MG63 (cell line): ENCODE measurements at regions not wholly inside any gene's neighbourhood (a gene's known extent, or its start where the extent isn't known, plus 50 kb on each side); places are given as distances from the start of the nearest gene placed in this dataset.

Experiments
- DNase-seq: peaks from one replicate; pipeline ENCODE4 v3.0.0-alpha.2; 2020
- H3K27me3 ChIP-seq: fragments of 250-450 bp; sonication (Bioruptor Pico); 2 replicates; pipeline ENCODE4 v1.5.1; 2020; ENCODE audit warnings: mild to moderate bottlenecking, moderate library complexity
- H3K36me3 ChIP-seq: fragments of 250-450 bp; sonication (Bioruptor Pico); 2 replicates; pipeline ENCODE4 v1.5.1; 2020; ENCODE audit warnings: mild to moderate bottlenecking, moderate library complexity
- H3K4me3 ChIP-seq: fragments of 250-450 bp; sonication (Bioruptor Pico); 2 replicates; pipeline ENCODE4 v1.5.1; 2020; ENCODE audit warnings: mild to moderate bottlenecking, moderate library complexity
- H3K9me3 ChIP-seq: fragments of 250-450 bp; sonication (Bioruptor Pico); 2 replicates; pipeline ENCODE4 v1.5.1; 2020; ENCODE audit warnings: mild to moderate bottlenecking, moderate library complexity

DNA sequence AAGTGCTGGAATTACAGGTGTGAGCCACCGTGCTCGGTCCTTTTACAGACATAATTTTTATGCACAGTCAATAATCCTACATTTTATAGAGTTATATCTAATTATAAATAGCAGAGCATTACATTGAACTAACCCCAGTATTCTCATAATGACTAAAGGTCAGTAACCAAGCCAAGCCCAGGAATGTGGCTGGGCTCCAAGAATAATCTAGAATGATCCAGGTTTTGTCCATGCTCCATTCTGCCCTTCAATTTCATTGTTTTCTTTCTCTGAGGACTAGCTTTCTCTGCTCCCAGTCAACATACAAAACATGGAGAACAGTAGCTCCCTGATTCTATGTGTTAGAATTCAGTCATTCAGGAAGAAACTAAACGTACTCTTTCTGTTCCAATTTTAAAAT is 92.1 kb upstream of the KRR1 start:
- peak; percentile 68 for DNase-seq
- H3K36me3 ChIP-seq: no peaks in the 10 kb centered on the region
- no peaks in the 10 kb centered on the region for H3K27me3 ChIP-seq
- no peaks in the 10 kb centered on the region for H3K9me3 ChIP-seq
- H3K4me3 ChIP-seq: no peak overlapping the region

DNA sequence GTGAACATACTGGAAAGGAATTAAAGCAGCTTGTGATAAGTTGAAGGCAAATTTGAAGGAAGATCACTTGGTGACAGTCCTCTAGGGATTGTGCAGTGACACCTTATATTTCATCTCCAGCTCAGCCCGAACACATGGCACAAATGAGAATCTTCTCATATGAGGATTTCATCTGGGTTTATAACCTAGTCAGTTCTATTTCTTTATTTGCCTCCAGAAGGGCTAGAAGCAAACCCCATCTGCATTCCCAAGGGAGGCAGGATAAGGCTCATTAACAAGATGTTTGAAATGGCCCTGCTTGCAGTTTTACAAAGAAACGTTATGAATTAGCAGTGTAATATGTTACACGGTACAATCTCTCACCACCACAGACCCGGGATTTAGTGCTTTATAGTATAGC is 90.7 kb upstream of the KRR1 start:
- H3K9me3 ChIP-seq: no peaks in the 10 kb centered on the region
- H3K4me3 ChIP-seq: no peak overlapping the region
- no peak for DNase-seq
- no peaks in the 10 kb centered on the region for H3K27me3 ChIP-seq
- no peaks in the 10 kb centered on the region for H3K36me3 ChIP-seq

DNA sequence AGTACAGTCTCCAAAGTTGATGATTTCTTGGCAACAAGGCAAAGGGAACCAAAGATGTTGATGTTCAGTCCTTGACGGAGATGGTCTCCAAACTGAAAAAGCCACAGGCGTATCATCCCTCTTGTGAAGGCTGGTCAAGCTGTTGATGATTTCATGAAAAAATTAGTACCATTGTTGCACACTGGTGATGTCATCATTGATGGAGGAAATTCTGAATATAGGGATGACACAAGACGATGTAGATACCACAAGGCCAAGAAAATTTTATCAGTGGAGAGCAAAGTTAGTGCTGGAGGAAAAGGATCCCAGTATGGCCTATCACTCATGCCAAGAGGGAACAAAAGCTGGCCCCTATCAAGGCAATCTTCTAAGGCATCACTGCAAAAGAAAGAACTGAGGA is 88.7 kb upstream of the KRR1 start:
- no peak overlapping the region for H3K4me3 ChIP-seq
- no peaks in the 10 kb centered on the region for H3K27me3 ChIP-seq
- no peaks in the 10 kb centered on the region for H3K36me3 ChIP-seq
- peaks cover 2% of the 10 kb centered on the region; the same call in 1 of the 2 replicates for H3K9me3 ChIP-seq
- no peak for DNase-seq

DNA sequence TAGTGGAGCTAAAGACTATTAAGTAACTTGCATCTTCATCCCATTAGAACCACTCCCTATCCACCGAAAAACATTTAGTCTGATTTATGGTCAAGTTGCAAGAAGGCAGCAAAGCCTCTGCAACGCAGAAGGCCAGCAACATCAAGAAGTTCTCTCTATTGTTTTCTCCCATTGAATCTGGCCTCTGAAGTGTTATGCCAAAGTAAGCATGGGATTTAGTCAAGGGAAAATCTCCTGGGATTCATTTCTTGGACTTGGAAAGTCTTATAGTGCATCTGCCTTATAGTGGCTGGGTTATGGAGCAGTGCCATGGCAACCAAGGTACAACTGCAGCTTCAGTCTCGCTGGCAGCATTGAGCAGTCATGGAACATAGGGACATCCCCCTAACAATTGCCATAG is 87.7 kb upstream of the KRR1 start:
- no peak for DNase-seq
- Histone ChIP-seq H3K36me3 (no peaks in the 10 kb centered on the region), H3K4me3 (no peak overlapping the region), H3K9me3 (peaks cover 4% of the 10 kb centered on the region; the same call in 1 of the 2 replicates), H3K27me3 (no peaks in the 10 kb centered on the region)

DNA sequence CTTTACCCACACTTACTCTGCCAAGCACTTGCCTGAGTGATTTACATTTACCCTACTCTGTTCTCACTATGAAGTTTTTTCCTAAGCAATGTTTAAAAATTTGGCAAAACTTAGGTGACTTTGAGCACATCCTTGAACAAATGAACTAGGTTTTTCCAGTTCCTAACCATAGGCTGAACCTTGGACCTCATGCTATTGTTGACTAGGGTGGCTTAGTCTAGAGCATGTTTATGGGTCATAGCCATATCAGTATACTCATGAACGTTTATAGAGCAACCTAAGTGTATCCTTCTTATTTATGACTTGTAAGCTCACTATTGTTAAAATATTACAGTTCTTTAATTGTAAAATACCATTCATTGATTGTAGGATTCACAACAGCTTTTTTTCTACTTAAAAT is 85.0 kb upstream of the KRR1 start:
- no peak for DNase-seq
- Histone ChIP-seq H3K4me3 (no peak overlapping the region), H3K27me3 (no peaks in the 10 kb centered on the region), H3K9me3 (peaks cover 4% of the 10 kb centered on the region; the same call in 1 of the 2 replicates), H3K36me3 (no peaks in the 10 kb centered on the region)

DNA sequence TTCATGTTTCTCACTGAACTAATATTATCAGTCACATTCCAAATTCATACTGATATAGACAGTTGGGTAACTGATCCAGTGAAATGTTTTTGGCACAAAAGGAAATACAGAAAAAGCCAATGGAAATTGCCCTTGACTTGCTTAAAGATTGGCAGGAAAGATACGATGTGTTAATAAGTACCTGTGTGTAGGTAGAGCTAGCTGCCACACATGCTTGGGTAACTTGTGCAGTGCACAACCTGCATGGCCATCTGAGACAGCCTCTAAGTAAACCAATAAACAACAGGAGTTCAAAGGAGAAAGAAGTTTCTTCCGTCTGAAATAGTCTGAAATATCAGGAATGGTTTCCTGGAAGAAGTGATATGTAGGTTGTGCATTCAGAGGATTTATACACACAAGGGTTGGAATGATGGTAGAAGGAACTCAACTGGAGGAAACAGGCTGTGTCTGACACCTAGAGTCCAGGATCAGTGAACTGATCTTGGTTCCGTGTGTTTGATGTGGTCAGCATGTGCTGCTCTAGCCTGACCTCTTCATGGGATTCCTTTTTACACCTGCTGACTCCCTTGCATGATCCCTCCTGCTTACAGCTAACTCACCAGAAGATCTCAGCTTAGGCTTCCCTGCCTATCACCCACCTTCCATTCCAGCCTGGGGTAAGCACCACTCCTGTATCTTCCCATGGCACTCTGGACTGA is 81.4 kb upstream of the KRR1 start:
- Histone ChIP-seq H3K9me3 (peaks cover 4% of the 10 kb centered on the region), H3K27me3 (no peaks in the 10 kb centered on the region), H3K4me3 (no peak overlapping the region), H3K36me3 (no peaks in the 10 kb centered on the region)
- no peak for DNase-seq

DNA sequence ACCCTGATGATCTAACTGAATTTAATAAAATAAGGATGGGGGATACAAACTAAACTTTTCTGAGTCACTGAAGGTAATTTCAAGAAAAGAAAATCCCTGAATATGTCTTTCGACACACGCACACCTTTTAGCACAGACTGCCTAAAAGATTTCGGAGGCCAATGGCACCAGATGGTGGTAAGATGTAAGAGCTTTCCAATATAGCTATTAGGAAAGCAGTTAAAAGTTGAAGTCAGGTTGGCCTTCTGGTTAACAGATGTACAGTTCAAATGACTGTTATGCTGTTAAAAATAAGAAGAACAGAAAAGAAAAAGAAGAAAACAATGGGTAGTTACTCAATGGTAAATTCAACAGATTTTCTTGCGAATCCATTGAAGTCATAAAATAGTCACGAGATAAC is 80.7 kb upstream of the KRR1 start:
- Histone ChIP-seq H3K27me3 (no peaks in the 10 kb centered on the region), H3K4me3 (no peak overlapping the region), H3K36me3 (no peaks in the 10 kb centered on the region), H3K9me3 (peaks cover 4% of the 10 kb centered on the region)
- DNase-seq: no peak

DNA sequence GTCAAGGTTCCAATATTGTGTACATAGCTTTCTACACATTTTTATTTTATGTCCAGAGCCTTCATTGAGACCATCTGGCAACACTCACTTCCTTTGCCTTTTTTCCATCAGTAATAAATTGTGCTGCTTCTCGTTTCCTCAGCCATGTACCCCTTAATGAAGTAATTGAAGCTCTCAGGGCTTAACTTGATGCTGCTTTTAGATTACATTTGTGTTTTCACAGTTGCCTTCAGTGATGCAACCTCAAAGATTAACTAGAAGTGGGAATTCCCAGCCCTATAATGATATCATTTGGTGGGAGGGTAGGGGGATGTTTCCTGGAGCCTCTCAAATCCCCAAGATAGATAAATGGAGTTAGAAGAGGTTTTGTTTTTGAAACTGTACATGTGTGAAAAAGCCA is 80.2 kb upstream of the KRR1 start:
- Histone ChIP-seq H3K27me3 (no peaks in the 10 kb centered on the region), H3K9me3 (peaks cover 4% of the 10 kb centered on the region), H3K4me3 (no peak overlapping the region), H3K36me3 (no peaks in the 10 kb centered on the region)
- no peak for DNase-seq

DNA sequence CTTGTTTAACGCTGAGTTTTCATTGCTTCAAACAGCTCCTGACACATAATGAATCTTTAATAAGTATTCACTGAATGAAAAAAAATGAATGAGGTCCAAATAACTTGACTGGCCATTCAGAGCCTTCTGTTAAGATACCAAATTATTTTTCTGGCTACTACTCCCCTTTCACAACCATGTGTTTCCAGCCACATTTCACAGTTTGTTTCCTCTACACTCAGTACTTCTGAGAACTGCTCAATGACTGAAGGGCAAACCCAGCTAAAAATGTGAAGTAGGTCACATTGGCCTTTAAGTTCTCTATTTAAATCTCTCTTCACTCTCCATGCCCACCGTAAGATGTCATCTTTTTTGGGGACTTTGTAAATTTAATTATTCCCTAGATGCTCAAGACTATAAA is 78.4 kb upstream of the KRR1 start:
- no peaks in the 10 kb centered on the region for H3K27me3 ChIP-seq
- no peaks in the 10 kb centered on the region for H3K36me3 ChIP-seq
- no peak for DNase-seq
- H3K4me3 ChIP-seq: no peak overlapping the region
- H3K9me3 ChIP-seq: no peaks in the 10 kb centered on the region; the same call in none of the 2 replicates

DNA sequence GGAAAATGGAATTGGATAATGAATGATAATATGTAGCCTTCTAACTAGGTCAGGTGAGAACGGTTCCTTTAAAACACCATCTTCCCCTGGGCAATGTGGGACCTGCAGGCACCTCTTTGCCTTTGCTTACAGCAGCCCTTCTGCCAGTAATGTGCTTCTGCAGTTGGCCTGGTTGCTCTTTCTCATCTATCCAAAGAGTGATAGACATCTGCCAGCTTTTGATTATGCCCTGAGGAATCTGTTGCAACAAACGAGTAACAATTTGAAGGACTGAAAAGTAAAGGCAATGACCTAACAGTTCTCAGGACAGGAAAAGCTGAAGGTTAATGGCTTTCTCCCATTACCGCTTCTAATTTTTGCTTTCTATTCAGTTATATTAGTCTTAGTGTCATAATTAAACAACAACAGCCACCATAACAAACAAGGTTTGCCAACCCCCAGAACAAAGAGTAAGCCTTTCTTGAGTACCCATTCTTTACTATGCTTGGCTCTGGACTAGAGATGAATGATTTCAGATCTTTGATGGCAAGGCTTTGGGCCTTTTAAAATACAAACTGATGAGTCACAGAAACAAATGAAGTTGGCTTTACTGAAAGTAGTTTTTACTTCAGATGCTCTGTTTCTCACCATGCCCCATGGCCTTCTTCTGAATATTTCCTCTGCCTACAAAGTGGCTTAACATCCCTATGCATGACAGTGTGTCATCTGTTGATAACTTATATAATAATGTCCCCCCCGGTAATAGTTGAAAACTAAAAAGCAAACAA is 76.1 kb upstream of the KRR1 start:
- H3K9me3 ChIP-seq: no peaks in the 10 kb centered on the region; the same call in 1 of the 2 replicates
- no peak for DNase-seq
- H3K4me3 ChIP-seq: no peak overlapping the region
- H3K27me3 ChIP-seq: no peaks in the 10 kb centered on the region
- no peaks in the 10 kb centered on the region for H3K36me3 ChIP-seq

DNA sequence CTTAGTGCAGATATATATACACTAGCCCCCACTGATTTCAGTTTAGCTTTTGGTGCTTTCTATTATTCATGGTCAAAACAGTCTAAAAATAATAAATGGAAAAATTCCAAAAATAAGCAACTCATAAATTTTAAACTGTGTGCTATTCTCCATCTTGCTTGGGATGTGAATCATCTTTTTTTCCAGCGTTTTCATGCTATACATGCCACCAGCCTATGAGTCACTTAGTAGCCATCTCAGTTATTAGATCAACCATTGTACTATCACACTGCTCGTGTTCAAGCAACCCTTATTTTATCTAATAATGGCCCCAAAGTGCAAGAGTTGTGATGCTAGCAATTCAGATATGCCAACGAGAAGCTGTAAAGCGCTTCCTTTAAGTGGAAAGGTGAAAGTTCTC is 73.9 kb upstream of the KRR1 start:
- peak; percentile 26 for DNase-seq
- no peaks in the 10 kb centered on the region; the same call in 1 of the 2 replicates for H3K9me3 ChIP-seq

DNA sequence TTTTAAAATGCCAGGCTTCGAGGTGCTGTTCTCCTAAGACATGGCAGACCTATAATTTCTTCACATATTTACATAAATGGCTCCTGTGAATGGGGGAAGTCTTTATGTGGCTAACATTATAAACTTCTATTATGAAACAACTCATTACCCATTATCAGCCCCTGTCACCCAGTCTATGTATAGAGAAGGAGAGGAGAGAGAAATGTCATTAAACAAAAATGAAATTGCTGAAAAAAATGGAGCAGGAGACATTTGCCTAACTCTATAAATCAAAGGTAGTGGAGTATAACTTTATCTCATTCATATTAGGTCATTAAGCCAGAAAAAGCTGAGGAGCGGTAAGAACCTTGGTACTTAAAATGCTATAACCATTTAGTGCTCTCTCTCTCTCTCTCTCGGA is 71.9 kb upstream of the KRR1 start:
- H3K27me3 ChIP-seq: no peaks in the 10 kb centered on the region

More for the DNA sequence above, 73.9 kb upstream of the KRR1 start:
- Histone ChIP-seq H3K4me3 (no peak overlapping the region), H3K27me3 (no peaks in the 10 kb centered on the region), H3K36me3 (no peaks in the 10 kb centered on the region)

DNA sequence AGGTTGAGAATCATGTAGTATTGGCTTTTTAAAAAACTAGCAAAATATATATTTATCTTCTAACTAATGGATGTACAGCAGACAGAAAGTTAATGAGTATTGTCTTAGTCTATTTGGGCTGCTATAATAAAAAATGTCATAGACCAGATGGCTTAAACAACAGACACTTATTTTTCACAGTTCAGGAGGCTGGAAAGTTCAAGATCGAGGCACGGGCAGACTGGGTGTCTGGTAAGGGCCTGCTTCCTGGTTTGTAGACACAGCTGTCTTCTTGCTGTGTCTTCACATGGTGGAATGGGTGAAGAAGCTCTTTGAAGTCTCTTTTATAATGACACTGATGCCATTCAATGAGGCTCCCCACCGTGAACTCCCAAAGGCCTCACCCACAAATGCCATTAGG is 70.1 kb upstream of the KRR1 start:
- DNase-seq: no peak
- no peaks in the 10 kb centered on the region for H3K9me3 ChIP-seq
- H3K27me3 ChIP-seq: no peaks in the 10 kb centered on the region
- H3K36me3 ChIP-seq: no peaks in the 10 kb centered on the region
- H3K4me3 ChIP-seq: no peak overlapping the region

More for the DNA sequence above, 71.9 kb upstream of the KRR1 start:
- H3K4me3 ChIP-seq: no peak overlapping the region
- no peaks in the 10 kb centered on the region for H3K9me3 ChIP-seq
- no peak for DNase-seq
- H3K36me3 ChIP-seq: no peaks in the 10 kb centered on the region

DNA sequence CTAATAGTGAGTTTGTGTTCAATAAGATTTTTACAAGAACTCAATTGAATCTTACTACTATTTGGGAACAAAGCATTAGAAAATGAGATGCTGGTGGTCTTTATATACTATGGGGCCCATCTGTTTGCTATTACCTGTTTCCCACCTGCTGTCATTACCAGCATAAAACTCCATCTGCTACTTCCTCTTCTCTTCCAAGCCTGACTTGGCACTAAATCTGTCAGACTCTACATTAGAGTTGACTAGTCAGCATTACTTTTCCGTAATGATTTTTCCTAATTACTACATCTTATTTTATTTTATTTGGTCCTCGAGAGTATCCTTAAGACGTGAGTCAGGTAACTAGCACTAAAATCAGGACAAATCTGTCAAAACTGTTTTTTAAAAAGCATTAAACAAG is 68.1 kb upstream of the KRR1 start:
- Histone ChIP-seq H3K36me3 (no peaks in the 10 kb centered on the region), H3K4me3 (no peak overlapping the region), H3K27me3 (no peaks in the 10 kb centered on the region), H3K9me3 (no peaks in the 10 kb centered on the region)
- no peak for DNase-seq

DNA sequence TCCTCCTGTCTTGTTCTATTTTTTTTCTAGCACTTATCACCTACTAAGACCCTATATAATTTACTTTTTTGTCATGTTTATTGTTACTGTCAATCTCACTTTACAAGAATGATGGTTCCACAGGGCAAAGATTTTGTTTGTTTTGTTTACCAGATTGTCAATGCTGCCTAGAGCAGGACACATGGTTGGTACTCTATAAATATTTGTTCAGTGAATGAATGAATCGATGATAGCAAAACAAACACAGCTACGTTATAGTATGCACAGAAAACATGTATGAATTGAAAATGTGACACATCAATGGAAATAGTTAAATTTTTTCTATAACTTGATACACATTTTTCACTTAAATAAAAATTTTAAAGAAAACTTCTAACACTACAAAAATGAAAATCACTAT is 67.1 kb upstream of the KRR1 start:
- no peaks in the 10 kb centered on the region for H3K36me3 ChIP-seq
- H3K9me3 ChIP-seq: no peaks in the 10 kb centered on the region
- DNase-seq: no peak
- H3K4me3 ChIP-seq: no peak overlapping the region
- H3K27me3 ChIP-seq: no peaks in the 10 kb centered on the region

DNA sequence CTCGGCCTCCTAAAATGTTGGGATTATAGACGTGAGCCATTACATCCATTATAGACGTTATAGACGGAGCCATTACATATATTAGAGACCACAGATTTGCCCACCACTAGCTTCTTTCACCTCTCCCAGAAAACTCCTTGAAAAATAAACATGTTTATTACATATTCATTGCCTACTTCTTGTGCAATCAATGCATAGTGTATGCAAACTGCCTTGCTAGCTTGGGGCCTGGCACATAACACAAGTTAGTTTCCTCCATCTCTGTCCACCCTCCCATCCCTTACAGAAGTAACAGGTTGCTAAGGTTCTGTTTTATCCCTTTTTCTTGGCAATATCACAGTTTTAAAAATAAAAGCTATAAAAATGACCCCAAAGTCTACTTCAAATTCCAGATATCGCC is 66.4 kb upstream of the KRR1 start:
- no peak overlapping the region for H3K4me3 ChIP-seq
- no peak for DNase-seq
- H3K9me3 ChIP-seq: no peaks in the 10 kb centered on the region
- no peaks in the 10 kb centered on the region for H3K36me3 ChIP-seq
- H3K27me3 ChIP-seq: no peaks in the 10 kb centered on the region

DNA sequence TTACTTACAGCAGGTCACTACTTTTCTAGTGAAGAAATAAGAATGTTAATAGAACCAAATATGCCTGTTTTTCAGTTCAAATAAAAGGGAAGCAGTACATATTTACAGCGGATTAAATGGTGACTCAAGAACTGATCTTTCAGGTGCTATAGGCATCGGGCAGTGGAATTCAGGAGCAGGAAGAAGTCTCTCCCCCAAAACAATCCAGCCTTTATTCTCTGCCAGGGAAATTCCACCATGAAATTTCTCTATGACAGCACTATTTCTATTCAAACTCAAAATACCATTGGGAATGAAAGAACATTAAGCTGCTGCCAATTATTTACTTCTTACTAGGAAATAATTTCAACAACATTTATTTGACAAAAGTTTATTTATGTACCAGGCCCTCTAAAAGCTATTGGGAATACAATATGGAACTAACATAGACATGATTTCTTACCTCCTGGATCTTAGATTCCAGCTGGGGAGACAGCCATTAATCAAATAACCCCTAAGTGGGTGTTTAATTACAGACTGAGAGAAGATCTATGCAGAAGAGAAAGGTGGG is 60.3 kb upstream of the KRR1 start:
- Histone ChIP-seq H3K36me3 (no peaks in the 10 kb centered on the region), H3K4me3 (no peak overlapping the region), H3K9me3 (no peaks in the 10 kb centered on the region), H3K27me3 (no peaks in the 10 kb centered on the region)
- no peak for DNase-seq

DNA sequence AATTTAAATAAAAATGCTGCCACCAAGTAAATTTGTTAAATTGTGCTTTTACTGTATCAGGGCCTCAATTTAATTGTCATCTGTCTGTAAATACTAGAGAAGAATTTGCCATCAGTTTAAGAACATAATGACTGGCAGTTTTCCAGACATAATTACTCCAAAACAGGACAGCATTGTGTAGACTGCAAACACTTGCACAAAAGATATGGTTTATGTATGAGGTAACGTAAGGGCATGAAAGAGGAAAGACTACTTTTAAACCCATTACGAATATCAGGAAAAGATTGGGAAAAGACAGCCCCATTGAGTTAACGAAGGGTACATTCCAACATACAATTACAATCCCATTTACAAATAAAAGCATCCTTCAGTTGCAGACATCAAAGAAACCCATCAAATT is 59.8 kb upstream of the KRR1 start:
- H3K4me3 ChIP-seq: no peak overlapping the region
- H3K36me3 ChIP-seq: no peaks in the 10 kb centered on the region
- H3K9me3 ChIP-seq: no peaks in the 10 kb centered on the region
- no peak for DNase-seq
- no peaks in the 10 kb centered on the region for H3K27me3 ChIP-seq
